ENCODE measurements at regions not wholly inside any gene's neighbourhood (a gene's known extent, or its start where the extent isn't known, plus 50 kb on each side); places are given as distances from the start of the nearest gene placed in this dataset.

- Histone ChIP-seq H3K36me3 (ENCODE audit: control insufficient read depth, insufficient read depth, low read length) (no peaks in the 10 kb centered on the region), H3K4me3 (ENCODE audit: low read depth, low read length) (no peak overlapping the region), H3K27me3 (ENCODE audit: control insufficient read depth, insufficient read depth, low read length) (peaks cover 3% of the 10 kb centered on the region; the same call in 1 of the 2 replicates)
- TF ChIP-seq, protein P1, sequence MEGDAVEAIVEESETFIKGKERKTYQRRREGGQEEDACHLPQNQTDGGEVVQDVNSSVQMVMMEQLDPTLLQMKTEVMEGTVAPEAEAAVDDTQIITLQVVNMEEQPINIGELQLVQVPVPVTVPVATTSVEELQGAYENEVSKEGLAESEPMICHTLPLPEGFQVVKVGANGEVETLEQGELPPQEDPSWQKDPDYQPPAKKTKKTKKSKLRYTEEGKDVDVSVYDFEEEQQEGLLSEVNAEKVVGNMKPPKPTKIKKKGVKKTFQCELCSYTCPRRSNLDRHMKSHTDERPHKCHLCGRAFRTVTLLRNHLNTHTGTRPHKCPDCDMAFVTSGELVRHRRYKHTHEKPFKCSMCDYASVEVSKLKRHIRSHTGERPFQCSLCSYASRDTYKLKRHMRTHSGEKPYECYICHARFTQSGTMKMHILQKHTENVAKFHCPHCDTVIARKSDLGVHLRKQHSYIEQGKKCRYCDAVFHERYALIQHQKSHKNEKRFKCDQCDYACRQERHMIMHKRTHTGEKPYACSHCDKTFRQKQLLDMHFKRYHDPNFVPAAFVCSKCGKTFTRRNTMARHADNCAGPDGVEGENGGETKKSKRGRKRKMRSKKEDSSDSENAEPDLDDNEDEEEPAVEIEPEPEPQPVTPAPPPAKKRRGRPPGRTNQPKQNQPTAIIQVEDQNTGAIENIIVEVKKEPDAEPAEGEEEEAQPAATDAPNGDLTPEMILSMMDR (IDR thresholded peaks at IDR 0.05; ENCODE audit: insufficient read depth, low read depth, low read length) = no peak
- POLR2A ChIA-PET = no interaction called here
- CTCF ChIA-PET = no interaction called here
- no peak for DNase-seq (ENCODE audit: low read depth)
These were observed 161.4 kb downstream of the BRD1 start for GRCh38 chr22:49666146-49666809.

DNA sequence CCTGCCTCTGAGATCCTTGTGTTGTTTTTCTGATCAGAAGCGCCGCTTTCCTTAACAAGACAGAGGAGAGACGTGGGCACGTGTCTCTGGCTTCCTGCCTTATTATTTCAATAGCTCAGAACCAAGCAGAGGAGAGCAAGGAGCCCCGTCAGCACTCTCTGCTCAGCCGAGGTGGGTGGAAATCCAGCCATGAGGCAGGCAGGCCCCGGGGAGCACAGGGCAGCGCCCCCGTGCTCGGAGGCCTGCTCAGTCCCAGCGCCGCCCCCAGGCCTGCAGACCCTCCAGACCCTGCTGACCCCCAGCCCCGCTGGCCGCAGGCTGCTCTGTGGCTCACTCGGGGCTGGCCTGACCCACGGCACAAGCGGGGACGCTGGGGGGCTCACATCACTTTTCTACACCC is 162.8 kb downstream of the BRD1 start:
- TF ChIP-seq, protein P1 (IDR thresholded peaks at IDR 0.05; ENCODE audit: insufficient read depth, low read depth, low read length) = no peak

GRCh38 chr22:49664371-49664881 is 163.2 kb downstream of the BRD1 start:
- TF ChIP-seq, protein P1 (IDR thresholded peaks at IDR 0.05; ENCODE audit: insufficient read depth, low read depth, low read length) = no peak
- Histone ChIP-seq H3K27me3 (ENCODE audit: control insufficient read depth, insufficient read depth, low read length) (no peaks in the 10 kb centered on the region), H3K36me3 (ENCODE audit: control insufficient read depth, insufficient read depth, low read length) (no peaks in the 10 kb centered on the region), H3K4me3 (ENCODE audit: low read depth, low read length) (no peak overlapping the region)
- no peak for DNase-seq (ENCODE audit: low read depth)
- CTCF ChIA-PET = no interaction called here
- POLR2A ChIA-PET = no interaction called here

More for the DNA sequence above, 162.8 kb downstream of the BRD1 start:
- POLR2A ChIA-PET = no interaction called here
- no peak for DNase-seq (ENCODE audit: low read depth)
- no peaks in the 10 kb centered on the region for H3K27me3 ChIP-seq (ENCODE audit: control insufficient read depth, insufficient read depth, low read length)
- CTCF ChIA-PET = no interaction called here
- H3K36me3 ChIP-seq (ENCODE audit: control insufficient read depth, insufficient read depth, low read length) = no peaks in the 10 kb centered on the region
- no peak overlapping the region for H3K4me3 ChIP-seq (ENCODE audit: low read depth, low read length)

GRCh38 chr22:49663823-49664222 is 163.8 kb downstream of the BRD1 start:
- H3K36me3 ChIP-seq (ENCODE audit: control insufficient read depth, insufficient read depth, low read length) = no peaks in the 10 kb centered on the region
- no peak overlapping the region for H3K4me3 ChIP-seq (ENCODE audit: low read depth, low read length)
- CTCF ChIA-PET = no interaction called here
- DNase-seq (ENCODE audit: low read depth) = no peak
- POLR2A ChIA-PET = no interaction called here
- TF ChIP-seq, protein P1 (IDR thresholded peaks at IDR 0.05; ENCODE audit: insufficient read depth, low read depth, low read length) = no peak
- H3K27me3 ChIP-seq (ENCODE audit: control insufficient read depth, insufficient read depth, low read length) = no peaks in the 10 kb centered on the region

- no peak for DNase-seq (ENCODE audit: low read depth)
- ChIA-PET POLR2A (no interaction called here), CTCF (no interaction called here)
- Histone ChIP-seq H3K4me3 (ENCODE audit: low read depth, low read length) (no peak overlapping the region), H3K36me3 (ENCODE audit: control insufficient read depth, insufficient read depth, low read length) (no peaks in the 10 kb centered on the region), H3K27me3 (ENCODE audit: control insufficient read depth, insufficient read depth, low read length) (no peaks in the 10 kb centered on the region)
- TF ChIP-seq, protein P1 (IDR thresholded peaks at IDR 0.05; ENCODE audit: insufficient read depth, low read depth, low read length) = no peak
These were observed 164.4 kb downstream of the BRD1 start for GRCh38 chr22:49663311-49663711.

Measured in BJ (cell line).